ENCODE measurements at regions not wholly inside any gene's neighbourhood (a gene's known extent, or its start where the extent isn't known, plus 50 kb on each side); places are given as distances from the start of the nearest gene placed in this dataset.

DNA sequence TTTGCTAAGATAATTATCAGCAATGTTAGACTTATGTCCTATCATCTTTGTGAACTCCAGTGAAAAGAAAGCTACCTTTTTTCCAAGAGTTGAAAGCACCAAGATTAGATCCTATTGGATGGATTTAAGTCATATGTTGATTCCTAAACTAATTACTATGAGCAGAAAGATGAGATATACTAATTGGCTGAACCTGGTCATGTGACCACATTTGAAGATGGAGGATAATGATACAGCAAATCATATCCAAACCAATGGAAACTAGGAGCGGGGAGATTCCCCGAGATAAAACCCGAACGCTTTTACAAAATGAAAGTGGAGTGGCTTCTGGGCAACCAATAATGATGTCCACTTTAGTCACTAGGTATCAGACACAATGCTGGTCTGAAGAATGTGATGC is 1060.2 kb upstream of the EEF2KMT start:
- no peak overlapping the region for H3K9ac ChIP-seq (ENCODE audit: insufficient read depth in 1 of 2, low read length in 2 of 2)
- H3K9me3 ChIP-seq (ENCODE audit: control insufficient read depth in 4 of 4, insufficient read depth in 3 of 4, low read length in 3 of 4) = no peaks in the 10 kb centered on the region
- H3K4me1 ChIP-seq (ENCODE audit: control insufficient read depth in 5 of 5, insufficient read depth in 5 of 5, low read length in 5 of 5) = no peaks in the 10 kb centered on the region
- H3K36me3 ChIP-seq (ENCODE audit: control insufficient read depth in 4 of 4, insufficient read depth in 4 of 4, low read length in 4 of 4) = no peaks in the 10 kb centered on the region
- DNase-seq (no peak), ATAC-seq (ENCODE audit: insufficient read depth, low FRiP score) (no peak)
- H3K27me3 ChIP-seq (ENCODE audit: control insufficient read depth in 3 of 3, insufficient read depth in 3 of 3, low read length in 2 of 3) = no peaks in the 10 kb centered on the region
- H3K27ac ChIP-seq (ENCODE audit: low read depth in 1 of 2, low read length in 1 of 2) = no peak overlapping the region
- WGBS, 2 donors = 95 to 96% methylated on average over 4 of the region's 4 CpGs
- no peak overlapping the region for H3K4me3 ChIP-seq
- TF ChIP-seq, protein P1, sequence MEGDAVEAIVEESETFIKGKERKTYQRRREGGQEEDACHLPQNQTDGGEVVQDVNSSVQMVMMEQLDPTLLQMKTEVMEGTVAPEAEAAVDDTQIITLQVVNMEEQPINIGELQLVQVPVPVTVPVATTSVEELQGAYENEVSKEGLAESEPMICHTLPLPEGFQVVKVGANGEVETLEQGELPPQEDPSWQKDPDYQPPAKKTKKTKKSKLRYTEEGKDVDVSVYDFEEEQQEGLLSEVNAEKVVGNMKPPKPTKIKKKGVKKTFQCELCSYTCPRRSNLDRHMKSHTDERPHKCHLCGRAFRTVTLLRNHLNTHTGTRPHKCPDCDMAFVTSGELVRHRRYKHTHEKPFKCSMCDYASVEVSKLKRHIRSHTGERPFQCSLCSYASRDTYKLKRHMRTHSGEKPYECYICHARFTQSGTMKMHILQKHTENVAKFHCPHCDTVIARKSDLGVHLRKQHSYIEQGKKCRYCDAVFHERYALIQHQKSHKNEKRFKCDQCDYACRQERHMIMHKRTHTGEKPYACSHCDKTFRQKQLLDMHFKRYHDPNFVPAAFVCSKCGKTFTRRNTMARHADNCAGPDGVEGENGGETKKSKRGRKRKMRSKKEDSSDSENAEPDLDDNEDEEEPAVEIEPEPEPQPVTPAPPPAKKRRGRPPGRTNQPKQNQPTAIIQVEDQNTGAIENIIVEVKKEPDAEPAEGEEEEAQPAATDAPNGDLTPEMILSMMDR (IDR thresholded peaks at IDR 0.05; ENCODE audit: control extremely low read depth, extremely low read depth) = no peak

DNA sequence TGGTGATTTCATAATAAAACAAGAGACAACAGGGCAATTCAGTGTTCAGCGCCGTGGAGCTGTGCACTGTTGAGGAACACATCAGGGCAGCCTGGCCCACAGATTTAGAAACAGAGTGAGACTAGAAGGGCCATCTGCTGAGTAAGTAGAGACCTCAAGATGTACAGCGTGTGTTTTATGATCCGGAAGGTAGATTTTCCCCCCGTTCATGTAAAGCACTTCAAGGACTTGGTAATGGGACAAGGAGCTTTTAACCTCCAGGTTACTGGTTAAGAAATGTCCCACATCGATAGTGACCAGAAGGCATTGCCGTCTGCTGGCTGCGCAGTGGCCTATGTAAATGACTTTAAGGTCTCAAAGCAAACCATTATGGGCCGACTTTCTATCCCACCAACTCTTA is 1057.7 kb upstream of the EEF2KMT start:
- no peak for DNase-seq
- peaks cover 0 to 8% (median 0%) of the 10 kb centered on the region in 5 donors for H3K4me1 ChIP-seq (ENCODE audit: control insufficient read depth in 5 of 5, insufficient read depth in 5 of 5, low read length in 5 of 5)
- no peak for ATAC-seq (ENCODE audit: insufficient read depth, low FRiP score)
- no peaks in the 10 kb centered on the region for H3K9me3 ChIP-seq (ENCODE audit: control insufficient read depth in 4 of 4, insufficient read depth in 3 of 4, low read length in 3 of 4)
- H3K4me3 ChIP-seq = no peak overlapping the region
- TF ChIP-seq, protein P1 (IDR thresholded peaks at IDR 0.05; ENCODE audit: control extremely low read depth, extremely low read depth) = no peak
- H3K9ac ChIP-seq (ENCODE audit: insufficient read depth in 1 of 2, low read length in 2 of 2) = no peak overlapping the region
- WGBS, 2 donors = 90 to 91% methylated on average over 9 of the region's 9 CpGs
- no peaks in the 10 kb centered on the region for H3K36me3 ChIP-seq (ENCODE audit: control insufficient read depth in 4 of 4, insufficient read depth in 4 of 4, low read length in 4 of 4)
- no peaks in the 10 kb centered on the region for H3K27me3 ChIP-seq (ENCODE audit: control insufficient read depth in 3 of 3, insufficient read depth in 3 of 3, low read length in 2 of 3)
- H3K27ac ChIP-seq (ENCODE audit: low read depth in 1 of 2, low read length in 1 of 2) = no peak overlapping the region

DNA sequence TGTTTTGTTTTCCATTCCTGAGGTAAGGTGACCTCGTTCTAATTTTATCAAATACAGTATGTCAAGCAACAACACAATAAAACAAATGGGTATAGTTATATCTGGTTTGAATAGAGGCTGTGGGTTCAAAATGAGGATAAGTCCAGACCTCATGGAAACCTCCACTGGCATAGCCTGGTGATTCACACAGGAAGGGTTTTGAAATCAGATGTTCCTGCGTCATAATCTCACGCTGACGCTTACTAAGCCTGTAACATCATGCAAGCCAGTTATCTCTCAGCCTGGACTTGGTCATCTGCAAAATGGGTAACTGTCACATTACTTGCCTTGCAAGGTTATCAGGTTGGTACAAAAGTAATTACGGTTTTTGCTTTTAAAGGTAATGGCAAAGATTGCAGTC is 1056.3 kb upstream of the EEF2KMT start:
- H3K27ac ChIP-seq (ENCODE audit: low read depth in 1 of 2, low read length in 1 of 2) = no peak overlapping the region
- WGBS, 2 donors = 84 to 86% methylated on average over 5 of the region's 5 CpGs
- ATAC-seq (ENCODE audit: insufficient read depth, low FRiP score) = no peak

More for the DNA sequence above, 1056.3 kb upstream of the EEF2KMT start:
- Histone ChIP-seq H3K9me3 (ENCODE audit: control insufficient read depth in 4 of 4, insufficient read depth in 3 of 4, low read length in 3 of 4) (no peaks in the 10 kb centered on the region), H3K36me3 (ENCODE audit: control insufficient read depth in 4 of 4, insufficient read depth in 4 of 4, low read length in 4 of 4) (no peaks in the 10 kb centered on the region), H3K4me3 (no peak overlapping the region), H3K9ac (ENCODE audit: insufficient read depth in 1 of 2, low read length in 2 of 2) (no peak overlapping the region), H3K27me3 (ENCODE audit: control insufficient read depth in 3 of 3, insufficient read depth in 3 of 3, low read length in 2 of 3) (no peaks in the 10 kb centered on the region), H3K4me1 (ENCODE audit: control insufficient read depth in 5 of 5, insufficient read depth in 5 of 5, low read length in 5 of 5) (peaks cover 0 to 8% (median 0%) of the 10 kb centered on the region in 5 donors)
- no peak for DNase-seq
- TF ChIP-seq, protein P1 (IDR thresholded peaks at IDR 0.05; ENCODE audit: control extremely low read depth, extremely low read depth) = no peak

Data from lung (tissue), 11 donors.